DND-41 (cell line): ENCODE measurements at regions not wholly inside any gene's neighbourhood (a gene's known extent, or its start where the extent isn't known, plus 50 kb on each side); places are given as distances from the start of the nearest gene placed in this dataset.

Experiments
- ATAC-seq: fragments of 200-7000 bp; cut with Tn5 transposase; 3 replicates; pipeline ENCODE4 v1.9.1; 2021; ENCODE audit warnings: low read depth; ENCODE audit not compliant: insufficient read depth
- DNase-seq: peaks from one replicate; pipeline ENCODE4 v3.0.0-alpha.2; 2020
- H2AFZ ChIP-seq: 2 replicates; pipeline ENCODE4 v1.6.0; 2012; ENCODE audit warnings: low read depth, low read length
- H3K27ac ChIP-seq: 2 replicates; pipeline ENCODE4 v1.5.1; 2012; ENCODE audit warnings: low read length, inconsistent platforms
- H3K27me3 ChIP-seq: fragments of 200-600 bp; sonication (generic); 2 replicates; pipeline ENCODE4 v1.6.0; 2012; ENCODE audit warnings: low read length, mild to moderate bottlenecking, inconsistent platforms; ENCODE audit not compliant: insufficient read depth, poor library complexity
- H3K36me3 ChIP-seq: 2 replicates; pipeline ENCODE4 v1.5.1; 2012; ENCODE audit warnings: low read length, inconsistent platforms; ENCODE audit not compliant: insufficient read depth
- H3K4me1 ChIP-seq: 2 replicates; pipeline ENCODE4 v1.5.1; 2012; ENCODE audit warnings: mild to moderate bottlenecking, low read length; ENCODE audit not compliant: insufficient read depth
- H3K4me2 ChIP-seq: 2 replicates; pipeline ENCODE4 v1.6.0; 2012; ENCODE audit warnings: mild to moderate bottlenecking, moderate library complexity, low read length, inconsistent platforms; ENCODE audit not compliant: insufficient read depth
- H3K4me3 ChIP-seq, 2 experiments: fragments of 200-600 bp in 1 of 2; shearing (Covaris generic) in 1 of 2; 2 replicates each; pipeline ENCODE4 v1.5.1; 2012 to 2016; ENCODE audit warnings: inconsistent platforms in 2 of 2, low read length in 2 of 2, mild to moderate bottlenecking in 2 of 2, low read depth in 1 of 2, moderate library complexity in 1 of 2
- H3K79me2 ChIP-seq: 2 replicates; pipeline ENCODE4 v1.6.0; 2012; ENCODE audit warnings: low read length, inconsistent platforms; ENCODE audit not compliant: insufficient read depth
- H3K9ac ChIP-seq: 2 replicates; pipeline ENCODE4 v1.6.0; 2012; ENCODE audit warnings: low read depth, mild to moderate bottlenecking, inconsistent platforms, low read length, moderate library complexity
- H3K9me3 ChIP-seq: 2 replicates; pipeline ENCODE4 v1.5.1; 2012; ENCODE audit warnings: low read length, moderate library complexity, mild to moderate bottlenecking, inconsistent platforms; ENCODE audit not compliant: insufficient read depth, severe bottlenecking
- H4K20me1 ChIP-seq: 2 replicates; pipeline ENCODE4 v1.6.0; 2012; ENCODE audit warnings: low read length; ENCODE audit not compliant: insufficient read depth
- EZH2 ChIP-seq: IDR thresholded peaks from 3 replicates; pipeline ENCODE4 v1.6.1; 2012; ENCODE audit warnings: borderline replicate concordance, low read depth, mild to moderate bottlenecking, moderate library complexity, low read length, inconsistent platforms; ENCODE audit not compliant: severe bottlenecking
- TF ChIP-seq, protein P1 (sequence below): IDR thresholded peaks from 2 replicates; pipeline ENCODE4 v1.5.1; 2012; ENCODE audit warnings: borderline replicate concordance, low read length, moderate library complexity, mild to moderate bottlenecking; ENCODE audit not compliant: poor library complexity, severe bottlenecking; ENCODE audit errors: extremely low read depth

DNA sequence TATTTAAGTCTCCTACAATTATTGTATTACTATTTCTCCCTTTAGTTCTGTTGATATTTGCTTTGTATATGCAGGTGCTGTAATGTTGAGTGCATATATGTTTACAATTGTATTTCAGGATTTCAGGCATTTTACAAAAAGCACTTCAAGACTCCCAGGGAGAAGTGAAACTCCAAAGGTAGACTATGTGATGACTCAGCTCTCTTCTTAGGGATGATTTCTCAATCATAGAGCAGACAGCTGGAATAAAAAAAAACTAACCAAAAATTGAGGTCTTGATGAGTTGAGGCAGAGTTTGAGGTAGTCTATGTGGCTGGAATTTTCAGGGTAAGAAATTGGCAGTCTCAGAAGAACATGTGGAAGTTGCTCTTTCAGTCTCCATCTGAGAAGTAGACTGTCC is 786.1 kb downstream of the TFAP2A start:
- H3K79me2 ChIP-seq = no peaks in the 10 kb centered on the region
- no peak overlapping the region for H3K27ac ChIP-seq
- H3K4me1 ChIP-seq = no peaks in the 10 kb centered on the region
- H3K4me3 ChIP-seq = no peak overlapping the region
- no peak for TF ChIP-seq EZH2
- TF ChIP-seq, protein P1, sequence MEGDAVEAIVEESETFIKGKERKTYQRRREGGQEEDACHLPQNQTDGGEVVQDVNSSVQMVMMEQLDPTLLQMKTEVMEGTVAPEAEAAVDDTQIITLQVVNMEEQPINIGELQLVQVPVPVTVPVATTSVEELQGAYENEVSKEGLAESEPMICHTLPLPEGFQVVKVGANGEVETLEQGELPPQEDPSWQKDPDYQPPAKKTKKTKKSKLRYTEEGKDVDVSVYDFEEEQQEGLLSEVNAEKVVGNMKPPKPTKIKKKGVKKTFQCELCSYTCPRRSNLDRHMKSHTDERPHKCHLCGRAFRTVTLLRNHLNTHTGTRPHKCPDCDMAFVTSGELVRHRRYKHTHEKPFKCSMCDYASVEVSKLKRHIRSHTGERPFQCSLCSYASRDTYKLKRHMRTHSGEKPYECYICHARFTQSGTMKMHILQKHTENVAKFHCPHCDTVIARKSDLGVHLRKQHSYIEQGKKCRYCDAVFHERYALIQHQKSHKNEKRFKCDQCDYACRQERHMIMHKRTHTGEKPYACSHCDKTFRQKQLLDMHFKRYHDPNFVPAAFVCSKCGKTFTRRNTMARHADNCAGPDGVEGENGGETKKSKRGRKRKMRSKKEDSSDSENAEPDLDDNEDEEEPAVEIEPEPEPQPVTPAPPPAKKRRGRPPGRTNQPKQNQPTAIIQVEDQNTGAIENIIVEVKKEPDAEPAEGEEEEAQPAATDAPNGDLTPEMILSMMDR = no peak
- H3K4me2 ChIP-seq = no peak overlapping the region
- DNase-seq (no peak), ATAC-seq (no peak)
- H4K20me1 ChIP-seq = no peaks in the 10 kb centered on the region
- no peaks in the 10 kb centered on the region for H3K27me3 ChIP-seq
- H3K9me3 ChIP-seq = peaks cover 16% of the 10 kb centered on the region
- no peak overlapping the region for H3K9ac ChIP-seq
- H3K36me3 ChIP-seq = no peaks in the 10 kb centered on the region
- H2AFZ ChIP-seq = no peak overlapping the region

- Histone ChIP-seq H3K4me1 (no peaks in the 10 kb centered on the region), H3K4me3 (no peak overlapping the region), H3K27ac (no peak overlapping the region), H3K36me3 (no peaks in the 10 kb centered on the region), H2AFZ (no peak overlapping the region), H3K4me2 (no peak overlapping the region), H3K27me3 (no peaks in the 10 kb centered on the region), H3K9me3 (peaks cover 16% of the 10 kb centered on the region), H3K9ac (no peak overlapping the region), H3K79me2 (no peaks in the 10 kb centered on the region), H4K20me1 (no peaks in the 10 kb centered on the region)
- no peak for TF ChIP-seq EZH2
- TF ChIP-seq, protein P1 = no peak
- DNase-seq (no peak), ATAC-seq (no peak)
These were observed 787.0 kb downstream of the TFAP2A start for GRCh38 chr6:9627916-9628315.

GRCh38 chr6:9623985-9624384 is 790.9 kb downstream of the TFAP2A start:
- TF ChIP-seq, protein P1 = no peak
- no peak for TF ChIP-seq EZH2
- Histone ChIP-seq H3K79me2 (no peaks in the 10 kb centered on the region), H3K4me3 (no peak overlapping the region), H3K9me3 (no peaks in the 10 kb centered on the region), H3K27ac (no peak overlapping the region), H3K4me1 (no peaks in the 10 kb centered on the region), H3K36me3 (no peaks in the 10 kb centered on the region), H3K9ac (no peak overlapping the region), H3K27me3 (no peaks in the 10 kb centered on the region), H2AFZ (no peak overlapping the region), H3K4me2 (no peak overlapping the region), H4K20me1 (no peaks in the 10 kb centered on the region)
- no peak for DNase-seq
- peak; percentile 27; the same call in 2 of the 3 replicates for ATAC-seq
